Keratinocyte (primary cell): ENCODE measurements at regions not wholly inside any gene's neighbourhood (a gene's known extent, or its start where the extent isn't known, plus 50 kb on each side); places are given as distances from the start of the nearest gene placed in this dataset.

Experiments
- DNase-seq: peaks from one replicate; pipeline ENCODE4 v3.0.0-alpha.2; 2011; ENCODE audit warnings: low read depth, missing footprints, low spot score
- FAIRE-seq: peaks from 2 replicates; lab custom pipeline; 2011; peaks lifted over from hg19 to GRCh38; lab: Jason Lieb, UNC
- H2AFZ ChIP-seq: 2 replicates; pipeline ENCODE4 v1.6.0; 2012; ENCODE audit warnings: low read length, control low read depth, inconsistent platforms; ENCODE audit not compliant: control insufficient read depth
- H3K27ac ChIP-seq: 2 replicates; pipeline ENCODE4 v1.5.1; 2011; ENCODE audit warnings: low read length; ENCODE audit not compliant: control insufficient read depth, insufficient read depth
- H3K27me3 ChIP-seq: 3 replicates; pipeline ENCODE4 v1.6.0; 2011; ENCODE audit warnings: low read length; ENCODE audit not compliant: control insufficient read depth, insufficient read depth; ENCODE audit errors: extremely low read depth
- H3K36me3 ChIP-seq, 2 experiments: 2 replicates in 1 of 2; 3 replicates in 1 of 2; pipeline ENCODE4 v1.5.1; 2011; ENCODE audit warnings: low read length in 2 of 2, mild to moderate bottlenecking in 1 of 2; ENCODE audit not compliant: control insufficient read depth in 2 of 2, insufficient read depth in 2 of 2; ENCODE audit errors: extremely low read depth in 1 of 2
- H3K4me1 ChIP-seq: 3 replicates; pipeline ENCODE4 v1.5.1; 2011; ENCODE audit warnings: low read length; ENCODE audit not compliant: control insufficient read depth, insufficient read depth; ENCODE audit errors: extremely low read depth
- H3K4me2 ChIP-seq: 3 replicates; pipeline ENCODE4 v1.6.0; 2011; ENCODE audit warnings: low read depth, low read length; ENCODE audit not compliant: control insufficient read depth, insufficient read depth; ENCODE audit errors: extremely low read depth
- H3K4me3 ChIP-seq, 3 experiments: fragments of 200-600 bp in 1 of 3; sonication (generic) in 1 of 3; 2 replicates in 2 of 3; 3 replicates in 1 of 3; pipeline ENCODE4 v1.5.1; 2011 to 2016; ENCODE audit warnings: low read length in 3 of 3, mild to moderate bottlenecking in 3 of 3, control low read depth in 2 of 3, inconsistent platforms in 1 of 3, low read depth in 1 of 3, mixed read lengths in 1 of 3, mixed run types in 1 of 3, moderate library complexity in 1 of 3; ENCODE audit not compliant: control insufficient read depth in 2 of 3, insufficient read depth in 2 of 3; ENCODE audit errors: extremely low read depth in 1 of 3
- H3K79me2 ChIP-seq: 2 replicates; pipeline ENCODE4 v1.6.0; 2012; ENCODE audit warnings: low read length; ENCODE audit not compliant: control insufficient read depth, insufficient read depth
- H3K9ac ChIP-seq: 3 replicates; pipeline ENCODE4 v1.6.0; 2011; ENCODE audit warnings: low read length; ENCODE audit not compliant: control insufficient read depth, insufficient read depth; ENCODE audit errors: extremely low read depth
- H3K9me1 ChIP-seq: 3 replicates; pipeline ENCODE4 v1.6.0; 2011; ENCODE audit warnings: low read length; ENCODE audit not compliant: control insufficient read depth, insufficient read depth; ENCODE audit errors: extremely low read depth
- H3K9me3 ChIP-seq: 2 replicates; pipeline ENCODE4 v1.5.1; 2012; ENCODE audit warnings: low read depth, low read length; ENCODE audit not compliant: control insufficient read depth
- H4K20me1 ChIP-seq: 3 replicates; pipeline ENCODE4 v1.6.0; 2011; ENCODE audit warnings: low read length; ENCODE audit not compliant: control insufficient read depth, insufficient read depth; ENCODE audit errors: extremely low read depth
- EZH2 ChIP-seq: IDR thresholded peaks from one replicate; pipeline ENCODE4 v1.6.1; 2012; ENCODE audit warnings: inconsistent platforms, mild to moderate bottlenecking, low read length, moderate library complexity
- dilution Hi-C: fragments of 300-500 bp; cut with MboI; formaldehyde crosslinking; loops from one replicate; pipeline ENCODE4 v1.7.0; 2020; ENCODE audit warnings: low sequenced_read_pairs; ENCODE audit not compliant: extremely low pct_ligation_motif_present
- TF ChIP-seq, protein P1 (sequence below), 3 experiments: IDR thresholded peaks in 1 of 3; conservative IDR thresholded peaks in 1 of 3; optimal IDR thresholded peaks in 1 of 3; 2 replicates in 2 of 3; 3 replicates in 1 of 3; pipeline versions ENCODE3 to v1.5.1; 2011; ENCODE audit warnings: low read length in 3 of 3, mild to moderate bottlenecking in 3 of 3, moderate library complexity in 2 of 3, control low read depth in 1 of 3, inconsistent platforms in 1 of 3; ENCODE audit not compliant: insufficient read depth in 2 of 3; ENCODE audit errors: extremely low read depth in 1 of 3

- Histone ChIP-seq H3K4me2 (no peak overlapping the region), H3K36me3 (no peaks in the 10 kb centered on the region), H3K4me1 (peaks cover 3% of the 10 kb centered on the region), H3K9me3 (no peaks in the 10 kb centered on the region), H3K27me3 (no peaks in the 10 kb centered on the region), H3K9me1 (no peaks in the 10 kb centered on the region), H2AFZ (no peak overlapping the region), H3K79me2 (no peaks in the 10 kb centered on the region), H3K9ac (no peak overlapping the region), H4K20me1 (no peaks in the 10 kb centered on the region), H3K27ac (no peak overlapping the region), H3K4me3 (no peak overlapping the region)
- DNase-seq = no peak
- FAIRE-seq = no peak
- no peak for TF ChIP-seq EZH2
- TF ChIP-seq, protein P1, sequence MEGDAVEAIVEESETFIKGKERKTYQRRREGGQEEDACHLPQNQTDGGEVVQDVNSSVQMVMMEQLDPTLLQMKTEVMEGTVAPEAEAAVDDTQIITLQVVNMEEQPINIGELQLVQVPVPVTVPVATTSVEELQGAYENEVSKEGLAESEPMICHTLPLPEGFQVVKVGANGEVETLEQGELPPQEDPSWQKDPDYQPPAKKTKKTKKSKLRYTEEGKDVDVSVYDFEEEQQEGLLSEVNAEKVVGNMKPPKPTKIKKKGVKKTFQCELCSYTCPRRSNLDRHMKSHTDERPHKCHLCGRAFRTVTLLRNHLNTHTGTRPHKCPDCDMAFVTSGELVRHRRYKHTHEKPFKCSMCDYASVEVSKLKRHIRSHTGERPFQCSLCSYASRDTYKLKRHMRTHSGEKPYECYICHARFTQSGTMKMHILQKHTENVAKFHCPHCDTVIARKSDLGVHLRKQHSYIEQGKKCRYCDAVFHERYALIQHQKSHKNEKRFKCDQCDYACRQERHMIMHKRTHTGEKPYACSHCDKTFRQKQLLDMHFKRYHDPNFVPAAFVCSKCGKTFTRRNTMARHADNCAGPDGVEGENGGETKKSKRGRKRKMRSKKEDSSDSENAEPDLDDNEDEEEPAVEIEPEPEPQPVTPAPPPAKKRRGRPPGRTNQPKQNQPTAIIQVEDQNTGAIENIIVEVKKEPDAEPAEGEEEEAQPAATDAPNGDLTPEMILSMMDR (optimal IDR thresholded peaks at IDR 0.05 in 1 of 3, IDR thresholded peaks at IDR 0.05 in 1 of 3, conservative IDR thresholded peaks at IDR 0.05 in 1 of 3; ENCODE audit: extremely low read depth in 1 of 3, insufficient read depth in 2 of 3, low read length in 3 of 3) = no peak
- dilution Hi-C loops = no loop called here
Observed at GRCh38 chr5:173477345-173478040, 139.0 kb downstream of the BOD1 start.

DNA sequence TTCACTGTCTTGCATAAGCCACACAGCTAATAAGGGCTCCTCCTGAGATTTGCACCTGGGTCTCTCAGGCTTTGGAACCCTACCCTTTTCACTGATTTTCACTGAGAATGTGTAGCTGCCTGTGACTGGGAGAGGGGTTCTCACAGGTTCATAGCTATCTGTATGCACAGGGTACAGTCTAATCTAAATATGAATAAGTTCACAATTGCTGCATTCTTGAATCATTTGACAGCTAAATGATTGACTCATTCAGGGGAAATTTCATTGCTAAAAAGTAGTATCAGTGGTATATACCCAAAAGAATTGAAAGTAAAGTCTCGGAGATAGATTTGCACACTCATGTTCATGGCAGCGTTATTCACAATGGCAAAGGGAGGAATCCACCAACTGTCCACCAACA, 140.7 kb downstream of the BOD1 start:
- Histone ChIP-seq H3K79me2 (no peaks in the 10 kb centered on the region), H3K9me3 (no peaks in the 10 kb centered on the region), H3K4me1 (peaks cover 10% of the 10 kb centered on the region), H2AFZ (no peak overlapping the region), H3K9ac (no peak overlapping the region), H4K20me1 (no peaks in the 10 kb centered on the region), H3K36me3 (no peaks in the 10 kb centered on the region), H3K27ac (no peak overlapping the region), H3K4me2 (no peak overlapping the region), H3K4me3 (no peak overlapping the region), H3K9me1 (no peaks in the 10 kb centered on the region), H3K27me3 (no peaks in the 10 kb centered on the region)
- DNase-seq = no peak
- no peak for FAIRE-seq
- dilution Hi-C loops = no loop called here
- no peak for TF ChIP-seq EZH2
- TF ChIP-seq, protein P1 (optimal IDR thresholded peaks at IDR 0.05 in 1 of 3, IDR thresholded peaks at IDR 0.05 in 1 of 3, conservative IDR thresholded peaks at IDR 0.05 in 1 of 3; ENCODE audit: extremely low read depth in 1 of 3, insufficient read depth in 2 of 3, low read length in 3 of 3) = no peak
